ENCODE measurements at regions not wholly inside any gene's neighbourhood (a gene's known extent, or its start where the extent isn't known, plus 50 kb on each side); places are given as distances from the start of the nearest gene placed in this dataset.

DNA sequence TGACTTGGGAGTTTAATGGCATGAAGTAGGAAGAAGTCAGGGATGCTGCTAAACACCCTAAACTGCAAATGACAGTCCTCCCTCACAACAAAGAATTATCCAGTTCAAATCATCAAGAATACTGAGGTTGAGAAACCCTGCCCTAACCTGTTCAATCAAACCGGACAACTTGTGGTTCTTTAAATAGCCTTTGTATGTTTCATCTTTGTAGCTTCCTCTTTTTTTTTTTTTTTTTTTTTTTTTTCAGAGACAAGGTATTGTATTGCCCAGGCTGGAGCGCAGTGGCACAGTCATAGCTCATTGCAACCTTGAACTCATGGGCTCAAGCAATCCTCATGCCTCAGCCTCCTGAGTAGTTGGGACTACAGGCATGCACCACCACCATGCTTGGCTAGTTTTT lies 52.5 kb upstream of the TTC29 start:
- no peak for DNase-seq (ENCODE audit: low read depth)
- no peak overlapping the region for H3K4me3 ChIP-seq (ENCODE audit: low read depth, low read length)

DNA sequence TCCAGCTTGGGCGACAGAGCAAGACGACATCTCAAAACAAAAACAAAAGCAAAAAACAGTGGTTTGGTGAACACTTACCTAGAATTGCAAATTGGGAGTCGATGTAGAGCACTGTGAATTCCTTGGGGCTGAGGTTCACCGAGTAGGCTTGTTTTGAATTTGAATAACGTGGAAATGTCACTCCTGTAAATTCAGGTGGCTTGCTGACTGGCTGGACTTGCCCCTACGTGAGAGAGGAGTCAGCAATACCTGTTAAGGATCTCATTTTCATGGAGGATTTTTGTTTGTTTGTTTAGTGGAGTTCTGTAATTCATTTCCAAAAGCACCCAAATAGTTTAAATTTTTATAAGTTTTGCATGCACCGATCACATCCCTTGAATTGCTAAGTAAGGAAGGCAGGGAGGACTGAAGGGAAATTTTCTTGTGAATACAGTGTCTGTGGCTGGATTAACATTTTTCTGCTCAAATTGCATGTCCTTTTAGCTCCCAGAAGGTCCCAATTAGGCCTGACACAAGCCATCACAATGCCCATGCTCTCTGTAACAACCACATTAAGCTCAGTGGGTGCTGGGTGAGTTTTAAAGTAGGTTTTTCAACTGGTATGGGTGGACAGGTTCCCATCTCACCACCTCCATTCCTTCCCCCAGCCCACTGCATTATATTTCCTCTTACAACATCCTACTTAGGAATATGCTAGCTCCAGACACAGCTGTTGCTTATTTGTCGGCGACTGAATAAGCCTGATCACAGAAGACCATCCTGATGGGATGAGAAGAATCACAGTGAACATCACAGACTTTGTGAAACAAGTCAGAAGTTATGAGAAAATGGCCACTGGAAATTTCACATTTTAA lies 58.5 kb upstream of the TTC29 start:
- H3K4me3 ChIP-seq (ENCODE audit: low read depth, low read length) = no peak overlapping the region
- no peak for DNase-seq (ENCODE audit: low read depth)

- no peak for DNase-seq (ENCODE audit: low read depth)
- no peak overlapping the region for H3K4me3 ChIP-seq (ENCODE audit: low read depth, low read length)
Measured at GRCh38 chr4:147006229-147006628, 60.6 kb upstream of the TTC29 start.

- DNase-seq (ENCODE audit: low read depth) = no peak
- H3K4me3 ChIP-seq (ENCODE audit: low read depth, low read length) = no peak overlapping the region
Measured at GRCh38 chr4:147009875-147010274, 64.2 kb upstream of the TTC29 start.

- no peak overlapping the region for H3K4me3 ChIP-seq (ENCODE audit: low read depth, low read length)
- DNase-seq (ENCODE audit: low read depth) = no peak
Measured at GRCh38 chr4:147011411-147011810, 65.7 kb upstream of the TTC29 start.

- no peak for DNase-seq (ENCODE audit: low read depth)
- H3K4me3 ChIP-seq (ENCODE audit: low read depth, low read length) = no peak overlapping the region
Measured at GRCh38 chr4:147012059-147012707, 66.5 kb upstream of the TTC29 start.

DNA sequence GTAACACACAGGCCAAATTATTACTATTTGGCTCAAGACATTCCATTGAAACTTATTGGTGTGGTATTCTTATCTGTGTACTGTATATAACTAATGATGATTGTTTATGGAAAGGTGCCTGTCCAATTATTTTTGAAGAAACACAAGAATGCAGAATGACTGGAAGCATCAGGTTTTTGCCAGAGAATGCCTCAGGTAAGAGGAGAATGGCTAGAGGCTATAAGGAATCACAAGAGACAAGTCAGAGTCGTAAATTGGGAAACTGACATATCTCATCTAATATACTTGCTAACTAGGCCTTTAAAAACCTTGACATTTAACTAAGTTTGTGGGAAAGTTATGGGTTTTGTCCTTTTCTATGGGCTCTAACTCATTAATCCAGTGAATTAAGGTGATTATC lies 69.3 kb upstream of the TTC29 start:
- no peak for DNase-seq (ENCODE audit: low read depth)

GRCh38 chr4:147015491-147015890 lies 69.8 kb upstream of the TTC29 start:
- DNase-seq (ENCODE audit: low read depth) = no peak
- H3K4me3 ChIP-seq (ENCODE audit: low read depth, low read length) = no peak overlapping the region

More for the DNA sequence above, 69.3 kb upstream of the TTC29 start:
- H3K4me3 ChIP-seq (ENCODE audit: low read depth, low read length) = no peak overlapping the region

GRCh38 chr4:147017081-147017480 lies 71.4 kb upstream of the TTC29 start:
- DNase-seq (ENCODE audit: low read depth) = peak; percentile 27
- no peak overlapping the region for H3K4me3 ChIP-seq (ENCODE audit: low read depth, low read length)

DNA sequence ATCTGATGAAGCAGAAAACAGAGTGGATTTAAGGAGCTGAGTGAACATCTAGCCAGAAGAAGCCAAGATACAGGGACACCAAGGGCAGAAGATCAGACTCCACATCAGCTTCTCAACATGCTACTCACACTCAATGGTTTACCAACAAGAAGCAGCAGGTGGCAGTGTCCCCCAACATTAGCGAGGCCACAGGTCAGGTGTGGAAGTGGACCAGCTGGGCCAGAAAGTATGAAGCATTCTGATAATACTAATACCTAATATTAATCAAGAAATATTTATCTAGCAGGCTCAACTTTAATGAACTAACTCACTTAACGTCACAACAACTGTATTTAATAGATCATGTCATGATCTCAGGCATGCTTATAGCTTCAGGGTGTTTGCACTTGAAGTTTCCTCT lies 73.4 kb upstream of the TTC29 start:
- no peak overlapping the region for H3K4me3 ChIP-seq (ENCODE audit: low read depth, low read length)
- peak; percentile 13 for DNase-seq (ENCODE audit: low read depth)

DNA sequence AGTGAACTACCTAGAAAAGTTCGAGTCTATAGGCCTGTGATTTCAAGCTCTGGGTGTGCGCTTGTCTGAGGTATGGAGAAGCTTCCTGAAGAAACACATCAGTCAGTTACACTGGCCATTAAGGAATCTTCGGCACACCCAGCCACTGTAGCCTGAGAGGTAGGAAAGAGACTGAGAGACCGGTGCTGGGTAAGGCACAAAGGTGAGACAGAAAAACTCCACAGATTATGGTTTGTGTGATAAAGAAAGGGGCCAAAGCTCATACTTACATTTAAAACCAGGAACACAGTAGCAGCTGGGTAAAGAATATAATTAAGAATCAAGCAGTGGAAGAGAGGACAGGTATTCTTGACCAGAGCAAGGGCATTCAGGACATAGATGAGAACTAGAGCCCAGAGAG lies 74.8 kb upstream of the TTC29 start:
- no peak overlapping the region for H3K4me3 ChIP-seq (ENCODE audit: low read depth, low read length)
- no peak for DNase-seq (ENCODE audit: low read depth)

DNA sequence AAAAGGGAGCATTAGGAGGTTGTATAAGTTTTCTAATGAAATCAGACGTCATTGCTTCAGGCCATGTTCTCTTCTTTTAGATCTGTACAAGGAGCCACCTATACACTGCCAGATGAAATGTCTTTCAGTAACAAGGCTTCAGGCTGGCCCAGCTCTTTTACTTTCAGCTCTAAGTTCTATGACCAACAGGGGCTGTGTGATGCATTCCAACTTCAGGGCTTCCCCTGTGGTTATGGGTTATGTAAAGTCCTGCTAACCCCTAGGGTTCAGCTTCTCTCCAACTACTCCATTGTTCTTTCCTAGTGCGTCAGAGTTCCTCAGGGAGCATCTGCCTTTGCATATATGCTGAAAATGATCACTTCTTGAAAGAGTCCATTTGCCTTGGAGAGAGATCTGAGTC lies 79.4 kb upstream of the TTC29 start:
- peak; percentile 36 for DNase-seq (ENCODE audit: low read depth)

DNA sequence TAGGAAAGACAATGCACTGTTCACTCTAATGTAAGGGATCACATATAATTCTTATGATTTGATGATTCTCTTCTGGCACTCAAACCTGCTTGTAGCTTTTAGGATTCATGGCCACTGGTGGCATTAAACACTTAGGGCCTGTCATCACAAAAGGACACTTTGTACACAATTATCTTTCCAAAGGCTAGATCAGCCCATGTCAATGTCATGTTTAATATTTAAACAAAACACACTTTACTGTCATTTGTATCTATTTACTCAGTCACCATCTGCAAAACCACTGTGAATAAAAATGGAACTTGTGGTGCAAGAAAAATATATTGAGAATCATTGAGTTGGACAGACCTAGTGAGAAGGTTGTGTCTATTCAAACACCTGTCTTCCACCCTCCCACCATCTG lies 83.6 kb upstream of the TTC29 start:
- no peak overlapping the region for H3K4me3 ChIP-seq (ENCODE audit: low read depth, low read length)
- no peak for DNase-seq (ENCODE audit: low read depth)

More for the DNA sequence above, 79.4 kb upstream of the TTC29 start:
- H3K4me3 ChIP-seq (ENCODE audit: low read depth, low read length) = no peak overlapping the region

GRCh38 chr4:147034372-147034771 lies 88.7 kb upstream of the TTC29 start:
- peak; percentile 20 for DNase-seq (ENCODE audit: low read depth)
- H3K4me3 ChIP-seq (ENCODE audit: low read depth, low read length) = no peak overlapping the region

- no peak overlapping the region for H3K4me3 ChIP-seq (ENCODE audit: low read depth, low read length)
Measured at GRCh38 chr4:147037069-147037468, 91.4 kb upstream of the TTC29 start.

GRCh38 chr4:147039976-147040575 lies 94.4 kb upstream of the TTC29 start:
- no peak overlapping the region for H3K4me3 ChIP-seq (ENCODE audit: low read depth, low read length)
- DNase-seq (ENCODE audit: low read depth) = peak; percentile 22

More at GRCh38 chr4:147037069-147037468, 91.4 kb upstream of the TTC29 start:
- no peak for DNase-seq (ENCODE audit: low read depth)

DNA sequence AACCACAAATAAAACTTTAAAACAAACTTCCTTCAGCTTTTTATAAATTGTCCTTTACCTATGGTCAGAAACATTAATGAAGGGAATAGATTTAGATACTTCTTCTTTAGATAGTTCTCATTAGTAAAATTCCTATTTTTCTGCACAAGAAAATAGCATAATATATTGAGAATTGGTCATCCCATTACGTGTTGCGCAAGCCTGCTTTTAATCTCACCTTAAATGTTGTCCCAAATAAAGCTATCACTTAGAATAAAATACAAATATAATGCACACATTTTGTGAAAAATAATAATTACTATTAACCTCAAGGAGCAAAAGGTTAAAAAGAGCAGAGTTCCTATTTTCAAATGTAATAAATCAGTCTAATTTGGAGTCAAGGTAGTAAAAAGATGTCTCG lies 95.2 kb upstream of the TTC29 start:
- no peak for DNase-seq (ENCODE audit: low read depth)
- H3K4me3 ChIP-seq (ENCODE audit: low read depth, low read length) = no peak overlapping the region

DNA sequence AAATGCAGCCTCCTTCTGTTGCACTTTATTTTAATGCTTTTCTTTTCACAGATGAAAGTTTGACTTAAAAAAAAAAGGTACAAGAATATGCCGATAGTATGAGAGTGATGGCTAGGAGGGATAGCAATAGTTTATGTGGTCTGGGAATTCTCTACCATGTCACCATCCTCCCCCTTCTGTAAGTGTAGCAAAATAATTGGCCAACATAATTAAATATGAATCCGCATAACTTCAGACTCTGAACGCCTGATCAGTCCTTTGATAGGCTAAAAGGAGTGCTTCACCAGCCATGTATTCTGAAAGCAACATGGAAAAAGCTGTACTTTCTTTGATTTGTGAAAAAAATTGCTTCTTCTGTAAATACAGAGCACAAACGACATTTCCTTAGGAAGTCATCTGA lies 95.7 kb upstream of the TTC29 start:
- DNase-seq (ENCODE audit: low read depth) = no peak
- no peak overlapping the region for H3K4me3 ChIP-seq (ENCODE audit: low read depth, low read length)

DNA sequence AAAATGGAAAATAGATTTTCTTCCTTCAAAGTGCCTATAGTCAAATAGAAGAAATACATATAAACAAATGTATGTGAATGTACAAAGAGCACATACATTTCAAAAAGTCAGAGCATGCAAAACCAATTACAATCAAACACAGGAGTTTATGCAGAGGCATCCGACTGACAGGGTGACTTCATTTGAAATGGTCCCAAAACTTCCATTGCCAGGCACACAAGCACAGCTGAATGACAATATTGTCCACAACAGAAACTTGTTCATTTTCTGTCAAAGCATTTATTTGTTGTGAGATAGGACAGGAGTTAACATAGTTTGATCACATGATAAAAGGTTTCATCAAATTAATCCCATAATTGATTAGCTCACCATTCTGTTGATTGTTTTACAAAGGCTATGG lies 96.4 kb upstream of the TTC29 start:
- H3K4me3 ChIP-seq (ENCODE audit: low read depth, low read length) = no peak overlapping the region

DNA sequence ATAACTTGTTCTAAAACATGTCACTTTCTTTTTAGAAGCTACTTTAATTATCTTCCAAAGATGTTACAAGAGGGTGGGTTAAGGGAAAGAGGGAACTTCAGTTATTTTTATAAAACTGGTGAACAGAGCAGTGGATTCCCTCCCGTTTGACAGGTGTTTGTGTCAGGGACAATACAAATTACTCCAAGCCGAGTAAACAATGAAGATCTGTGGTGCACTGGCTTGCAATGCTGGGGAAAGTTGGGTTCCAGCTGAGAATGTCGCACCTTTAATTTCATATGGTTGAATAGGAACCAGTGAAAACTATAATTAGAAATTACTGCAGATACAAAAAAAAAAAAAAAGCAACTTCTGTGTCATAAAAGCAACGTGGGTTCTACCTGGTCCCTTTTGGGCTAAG lies 98.6 kb upstream of the TTC29 start:
- DNase-seq (ENCODE audit: low read depth) = no peak
- H3K4me3 ChIP-seq (ENCODE audit: low read depth, low read length) = no peak overlapping the region

More for the DNA sequence above, 96.4 kb upstream of the TTC29 start:
- DNase-seq (ENCODE audit: low read depth) = no peak

GRCh38 chr4:147049946-147050345 lies 104.3 kb upstream of the TTC29 start:
- DNase-seq (ENCODE audit: low read depth) = no peak
- H3K4me3 ChIP-seq (ENCODE audit: low read depth, low read length) = no peak overlapping the region
